ENCODE measurements at regions not wholly inside any gene's neighbourhood (a gene's known extent, or its start where the extent isn't known, plus 50 kb on each side); places are given as distances from the start of the nearest gene placed in this dataset.
"Not testable (repeated sequence)": the region's sequence is repeated elsewhere in the genome, so short reads cannot be mapped to it uniquely, and the experiment has no call there.

GRCh38 chr5:18471791-18472190 lies 837.5 kb downstream of the TAF11L14 start:
- H3K9me3 Mint-ChIP-seq; DNase-seq; H3K27ac Mint-ChIP-seq; H3K36me3 Mint-ChIP-seq (ENCODE audit: low read depth); H3K27me3 Mint-ChIP-seq; H3K4me3 Mint-ChIP-seq; H3K4me1 Mint-ChIP-seq (ENCODE audit: low read depth): not testable (repeated sequence)

- no peaks in the 10 kb centered on the region for H3K36me3 Mint-ChIP-seq (ENCODE audit: low read depth)
- no peaks in the 10 kb centered on the region for H3K9me3 Mint-ChIP-seq
- no peak overlapping the region for H3K27ac Mint-ChIP-seq
Observed at GRCh38 chr5:18483451-18483850, 849.2 kb downstream of the TAF11L14 start.

DNA sequence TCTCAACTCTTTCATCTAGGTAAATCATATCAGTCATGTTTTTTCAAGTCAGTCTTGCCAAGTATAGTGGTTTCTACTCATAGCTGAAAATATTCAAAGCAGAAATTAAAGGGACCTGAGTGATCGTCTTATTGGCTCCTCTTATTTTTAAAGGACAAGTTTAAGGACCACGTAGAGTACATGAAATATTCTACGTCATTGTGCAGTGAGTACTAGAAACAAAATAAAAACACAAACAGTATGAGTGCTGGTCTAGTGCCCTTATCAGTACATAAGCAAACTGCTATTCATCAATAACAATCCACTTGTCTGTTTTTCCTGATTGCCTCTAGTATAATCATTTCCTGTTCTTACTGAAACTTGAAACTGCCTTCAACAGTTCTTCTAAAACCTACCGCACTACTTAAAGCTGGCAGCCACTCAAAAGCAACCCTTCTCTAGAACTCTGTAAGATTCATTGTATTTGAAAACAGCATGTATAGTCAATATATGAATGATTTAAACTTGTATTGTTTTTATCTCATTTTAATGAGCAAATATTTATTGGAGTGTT lies 853.7 kb downstream of the TAF11L14 start:
- Mint-ChIP-seq H3K9me3 (peaks cover 2% of the 10 kb centered on the region), H3K4me3 (no peak overlapping the region), H3K27me3 (no peaks in the 10 kb centered on the region), H3K27ac (no peak overlapping the region), H3K36me3 (ENCODE audit: low read depth) (no peaks in the 10 kb centered on the region), H3K4me1 (ENCODE audit: low read depth) (no peaks in the 10 kb centered on the region)
- no peak for DNase-seq

More at GRCh38 chr5:18483451-18483850, 849.2 kb downstream of the TAF11L14 start:
- Mint-ChIP-seq H3K27me3 (no peaks in the 10 kb centered on the region), H3K4me1 (ENCODE audit: low read depth) (no peaks in the 10 kb centered on the region), H3K4me3 (no peak overlapping the region)
- no peak for DNase-seq

DNA sequence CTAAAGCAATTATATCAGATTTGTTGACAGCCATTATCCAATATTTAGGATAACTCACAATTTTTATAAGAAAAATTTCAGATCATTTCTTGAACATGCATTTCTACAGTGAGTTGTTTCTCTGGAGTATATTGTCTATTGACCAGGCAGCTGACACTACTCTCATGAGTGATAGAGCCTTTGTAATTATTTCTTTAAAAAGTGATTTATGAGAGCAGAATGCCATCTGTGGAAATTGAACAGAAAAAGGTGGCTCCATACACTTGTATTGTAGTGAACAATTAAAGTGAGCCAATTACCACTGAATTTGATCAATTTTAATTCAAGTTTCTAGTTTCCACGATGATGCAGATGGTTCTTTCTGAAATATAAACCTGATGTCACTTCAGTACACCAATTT lies 855.4 kb downstream of the TAF11L14 start:
- Mint-ChIP-seq H3K36me3 (ENCODE audit: low read depth) (no peaks in the 10 kb centered on the region), H3K27ac (no peak overlapping the region), H3K9me3 (peaks cover 4% of the 10 kb centered on the region), H3K27me3 (no peaks in the 10 kb centered on the region), H3K4me3 (no peak overlapping the region), H3K4me1 (ENCODE audit: low read depth) (no peaks in the 10 kb centered on the region)
- DNase-seq, result no peak

DNA sequence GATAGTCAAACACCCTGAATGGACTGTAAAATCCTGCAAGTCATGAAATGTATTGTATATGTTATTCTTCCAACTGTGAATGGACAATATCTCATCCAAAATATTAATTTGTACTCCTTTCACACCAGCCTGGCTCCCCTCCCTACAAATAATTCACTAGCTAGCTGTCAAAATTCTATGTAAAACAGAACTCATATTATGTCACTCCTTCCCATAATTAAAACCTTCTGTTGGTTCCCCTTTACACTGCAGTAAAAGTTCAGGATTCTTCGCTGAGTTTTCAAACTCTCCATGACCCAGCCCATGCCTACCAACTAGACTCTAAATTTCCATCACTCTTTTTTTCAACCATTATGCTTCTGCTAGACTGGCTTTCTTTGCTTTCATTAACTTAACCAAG lies 857.1 kb downstream of the TAF11L14 start:
- no peaks in the 10 kb centered on the region for H3K36me3 Mint-ChIP-seq (ENCODE audit: low read depth)
- H3K4me3 Mint-ChIP-seq, result no peak overlapping the region
- no peaks in the 10 kb centered on the region for H3K4me1 Mint-ChIP-seq (ENCODE audit: low read depth)
- no peak for DNase-seq
- H3K27ac Mint-ChIP-seq, result no peak overlapping the region
- peaks cover 4% of the 10 kb centered on the region for H3K9me3 Mint-ChIP-seq
- H3K27me3 Mint-ChIP-seq, result no peaks in the 10 kb centered on the region

DNA sequence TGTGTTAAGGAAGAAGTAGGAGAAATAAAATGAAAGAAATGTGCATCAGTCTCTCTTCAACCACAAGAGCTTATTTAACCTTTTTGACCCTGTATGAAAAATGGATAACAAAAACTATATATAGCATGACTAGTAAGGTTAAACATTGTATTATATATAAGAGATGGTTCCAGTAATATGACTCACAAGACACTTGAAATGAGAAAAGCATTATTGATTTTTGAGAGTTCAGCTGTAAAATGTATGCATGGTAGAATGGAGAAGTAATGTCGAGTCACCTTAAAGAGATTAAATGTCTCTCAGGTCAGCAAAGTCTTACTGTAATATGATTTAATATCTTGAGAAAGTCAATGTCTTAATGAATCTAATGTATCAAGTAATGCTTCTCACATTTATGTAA lies 860.9 kb downstream of the TAF11L14 start:
- Mint-ChIP-seq H3K27ac (no peak overlapping the region), H3K9me3 (peaks cover 4% of the 10 kb centered on the region), H3K4me1 (ENCODE audit: low read depth) (no peaks in the 10 kb centered on the region), H3K36me3 (ENCODE audit: low read depth) (no peaks in the 10 kb centered on the region), H3K4me3 (no peak overlapping the region), H3K27me3 (no peaks in the 10 kb centered on the region)
- no peak for DNase-seq

GRCh38 chr5:18496041-18496440 lies 861.8 kb downstream of the TAF11L14 start:
- no peaks in the 10 kb centered on the region for H3K27me3 Mint-ChIP-seq
- no peak overlapping the region for H3K4me3 Mint-ChIP-seq
- H3K4me1 Mint-ChIP-seq (ENCODE audit: low read depth), result no peaks in the 10 kb centered on the region
- H3K9me3 Mint-ChIP-seq, result peaks cover 4% of the 10 kb centered on the region
- no peaks in the 10 kb centered on the region for H3K36me3 Mint-ChIP-seq (ENCODE audit: low read depth)
- DNase-seq, result no peak
- no peak overlapping the region for H3K27ac Mint-ChIP-seq

GRCh38 chr5:18497089-18497488 lies 862.8 kb downstream of the TAF11L14 start:
- H3K27ac Mint-ChIP-seq, result no peak overlapping the region
- no peak for DNase-seq
- no peaks in the 10 kb centered on the region for H3K36me3 Mint-ChIP-seq (ENCODE audit: low read depth)
- H3K4me1 Mint-ChIP-seq (ENCODE audit: low read depth), result no peaks in the 10 kb centered on the region
- no peaks in the 10 kb centered on the region for H3K27me3 Mint-ChIP-seq
- H3K9me3 Mint-ChIP-seq, result peaks cover 2% of the 10 kb centered on the region
- H3K4me3 Mint-ChIP-seq, result no peak overlapping the region

DNA sequence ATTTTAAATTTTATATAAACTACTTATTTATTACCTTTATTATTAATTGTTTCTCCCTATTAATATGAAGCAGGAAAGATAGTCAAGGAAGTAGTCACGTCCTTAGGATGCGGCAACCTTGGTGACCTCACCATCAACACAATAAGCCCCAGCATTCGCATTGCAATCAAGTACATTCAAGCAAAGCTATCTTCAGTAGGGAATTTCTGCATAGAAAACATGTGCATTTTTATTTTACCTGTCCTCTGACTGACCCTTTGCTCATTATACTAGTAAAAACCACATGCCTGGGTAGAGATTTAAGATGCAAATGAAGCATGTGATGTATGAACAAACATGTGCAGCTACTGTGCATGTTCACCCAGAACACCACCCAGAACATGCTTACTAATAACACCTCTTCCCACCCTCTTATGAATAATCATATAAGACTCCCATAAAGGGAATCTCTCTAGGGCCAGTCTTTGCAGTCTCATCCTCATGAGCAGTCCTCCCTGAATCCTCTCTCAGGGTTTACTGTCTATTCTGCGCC lies 869.6 kb downstream of the TAF11L14 start:
- H3K27me3 Mint-ChIP-seq, result no peaks in the 10 kb centered on the region
- no peaks in the 10 kb centered on the region for H3K36me3 Mint-ChIP-seq (ENCODE audit: low read depth)
- H3K4me3 Mint-ChIP-seq, result no peak overlapping the region

DNA sequence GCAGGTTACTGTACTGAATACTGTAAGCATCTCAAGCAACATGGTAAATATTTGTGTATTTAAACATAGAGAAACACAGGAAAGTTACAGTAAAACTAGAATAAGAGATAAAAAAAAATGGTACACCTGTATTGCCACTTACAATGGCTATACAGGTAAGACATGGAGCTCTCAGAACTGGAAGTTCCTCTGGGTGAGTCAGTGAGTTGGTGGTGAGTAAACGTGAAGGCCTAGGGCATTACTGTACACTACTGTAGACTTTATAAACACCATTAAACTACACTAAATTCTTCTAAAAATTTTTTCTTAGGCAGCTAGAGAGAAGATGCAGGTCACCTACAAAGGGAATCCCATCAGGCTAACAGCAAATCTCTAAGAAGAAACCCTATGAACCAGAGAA lies 872.9 kb downstream of the TAF11L14 start:
- Mint-ChIP-seq H3K4me3 (no peak overlapping the region), H3K4me1 (ENCODE audit: low read depth) (no peaks in the 10 kb centered on the region), H3K27ac (no peak overlapping the region), H3K27me3 (no peaks in the 10 kb centered on the region), H3K36me3 (ENCODE audit: low read depth) (no peaks in the 10 kb centered on the region), H3K9me3 (peaks cover 13% of the 10 kb centered on the region)
- DNase-seq, result no peak

More for the DNA sequence above, 869.6 kb downstream of the TAF11L14 start:
- Mint-ChIP-seq H3K4me1 (ENCODE audit: low read depth) (no peaks in the 10 kb centered on the region), H3K27ac (no peak overlapping the region), H3K9me3 (peaks cover 12% of the 10 kb centered on the region)
- no peak for DNase-seq

- no peak for DNase-seq
- H3K4me3 Mint-ChIP-seq, result no peak overlapping the region
- H3K27ac Mint-ChIP-seq, result no peak overlapping the region
- no peaks in the 10 kb centered on the region for H3K36me3 Mint-ChIP-seq (ENCODE audit: low read depth)
- peaks cover 21% of the 10 kb centered on the region for H3K9me3 Mint-ChIP-seq
- H3K4me1 Mint-ChIP-seq (ENCODE audit: low read depth), result no peaks in the 10 kb centered on the region
- H3K27me3 Mint-ChIP-seq, result no peaks in the 10 kb centered on the region
Observed at GRCh38 chr5:18517641-18518380, 883.6 kb downstream of the TAF11L14 start.

GRCh38 chr5:18523380-18523779 lies 889.1 kb downstream of the TAF11L14 start:
- Mint-ChIP-seq H3K4me3 (no peak overlapping the region), H3K4me1 (ENCODE audit: low read depth) (no peaks in the 10 kb centered on the region), H3K36me3 (ENCODE audit: low read depth) (no peaks in the 10 kb centered on the region), H3K27ac (no peak overlapping the region), H3K27me3 (no peaks in the 10 kb centered on the region), H3K9me3 (peaks cover 15% of the 10 kb centered on the region)
- no peak for DNase-seq

DNA sequence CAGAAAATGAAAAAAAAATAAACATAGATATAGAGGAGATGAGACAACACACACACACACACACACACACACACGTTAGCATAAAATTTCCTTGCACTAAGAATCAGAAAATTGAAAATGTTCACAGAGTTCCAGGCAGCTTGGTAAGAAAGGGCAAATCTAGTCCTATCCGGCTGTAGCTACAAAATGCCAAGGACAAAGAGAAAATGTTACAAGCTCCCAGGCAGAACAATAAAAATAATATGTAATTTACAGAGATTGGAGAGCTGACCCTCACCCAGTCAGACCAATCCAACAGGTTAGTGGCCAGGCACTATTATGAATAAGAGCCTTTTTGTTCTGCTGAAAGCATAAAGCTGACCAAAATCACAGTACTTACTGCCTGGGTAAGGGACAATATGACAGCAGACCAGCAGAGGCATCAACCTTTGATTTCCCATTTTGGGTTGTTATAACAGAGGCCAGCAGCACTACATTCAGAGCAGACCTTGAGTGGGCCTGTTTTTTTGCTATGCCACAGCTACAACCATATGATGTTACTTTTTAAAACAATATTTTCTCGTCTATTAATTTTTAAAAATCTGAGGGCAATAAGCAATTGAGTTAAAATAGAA lies 892.6 kb downstream of the TAF11L14 start:
- H3K9me3 Mint-ChIP-seq, result no peaks in the 10 kb centered on the region
- DNase-seq, result no peak
- H3K27ac Mint-ChIP-seq, result no peak overlapping the region
- no peak overlapping the region for H3K4me3 Mint-ChIP-seq
- no peaks in the 10 kb centered on the region for H3K4me1 Mint-ChIP-seq (ENCODE audit: low read depth)
- no peaks in the 10 kb centered on the region for H3K36me3 Mint-ChIP-seq (ENCODE audit: low read depth)
- no peaks in the 10 kb centered on the region for H3K27me3 Mint-ChIP-seq

- Mint-ChIP-seq H3K9me3 (no peaks in the 10 kb centered on the region), H3K27me3 (no peaks in the 10 kb centered on the region), H3K36me3 (ENCODE audit: low read depth) (no peaks in the 10 kb centered on the region), H3K4me1 (ENCODE audit: low read depth) (no peaks in the 10 kb centered on the region), H3K27ac (no peak overlapping the region), H3K4me3 (no peak overlapping the region)
- DNase-seq, result no peak
Observed at GRCh38 chr5:18533137-18533536, 898.9 kb downstream of the TAF11L14 start.

DNA sequence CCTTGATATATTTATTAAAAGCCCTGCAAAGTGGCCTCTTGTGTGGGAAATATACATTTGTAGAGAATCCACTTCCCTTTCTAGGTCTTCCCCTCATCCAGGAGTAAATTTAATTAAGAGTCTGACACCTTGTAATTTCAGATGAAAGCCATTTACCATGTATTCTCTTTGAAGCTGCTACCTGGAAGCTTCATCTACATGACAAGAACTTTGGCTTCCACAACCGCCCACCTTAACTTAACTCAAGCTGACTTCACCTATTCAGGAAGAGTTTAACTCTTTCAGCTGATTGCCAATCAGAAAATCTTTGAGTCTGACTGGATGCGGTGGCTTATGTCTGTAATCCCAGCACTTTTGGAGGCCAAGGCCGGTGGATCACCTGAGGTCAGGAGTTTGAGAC lies 899.9 kb downstream of the TAF11L14 start:
- no peak for DNase-seq
- Mint-ChIP-seq H3K4me3 (no peak overlapping the region), H3K4me1 (ENCODE audit: low read depth) (no peaks in the 10 kb centered on the region), H3K27ac (no peak overlapping the region), H3K36me3 (ENCODE audit: low read depth) (no peaks in the 10 kb centered on the region), H3K9me3 (no peaks in the 10 kb centered on the region), H3K27me3 (no peaks in the 10 kb centered on the region)

Data from activated T-cell treated with anti-CD3 and anti-CD28 coated beads, Interleukin-2, amount 50 U/mL, for 24 hours (primary cell).